ENCODE measurements at regions not wholly inside any gene's neighbourhood (a gene's known extent, or its start where the extent isn't known, plus 50 kb on each side); places are given as distances from the start of the nearest gene placed in this dataset.
A peak's percentile ranks its signal among the peaks of the same experiment; 100 is the strongest.
"Not testable (repeated sequence)": the region's sequence is repeated elsewhere in the genome, so short reads cannot be mapped to it uniquely, and the experiment has no call there.

DNA sequence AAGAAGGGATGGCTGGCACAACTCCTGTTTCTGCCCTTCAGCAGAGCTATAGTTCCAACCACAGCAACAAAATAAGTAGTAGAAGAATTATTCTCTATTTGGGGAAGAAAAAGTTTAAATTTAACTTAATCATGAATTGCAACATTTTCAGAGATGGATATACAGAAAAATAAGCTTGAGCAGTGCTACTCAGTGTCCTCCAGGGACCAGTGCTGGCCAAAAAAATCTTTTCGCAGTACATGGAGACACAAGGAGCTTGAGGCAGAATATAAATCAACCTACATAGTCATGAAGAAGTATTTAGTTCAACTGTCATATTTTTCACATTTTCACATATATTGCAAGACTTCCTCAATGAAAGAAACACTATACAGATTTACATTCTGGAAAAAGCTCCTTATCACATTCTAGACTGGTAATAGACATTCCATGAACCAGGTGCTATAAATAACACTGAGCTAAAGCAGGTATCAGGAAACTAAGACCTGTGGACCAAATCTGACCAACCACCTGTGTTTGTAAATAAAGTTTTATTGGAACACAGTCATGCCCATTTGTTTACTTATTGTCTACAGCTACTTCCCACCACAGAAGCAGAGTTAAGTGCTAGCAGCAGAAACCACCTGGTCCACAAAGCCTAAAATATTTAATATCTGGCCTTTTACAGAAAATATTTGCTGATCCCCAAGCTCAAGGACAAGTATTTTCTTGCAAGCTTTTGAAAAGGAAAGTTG is 101.9 kb downstream of the RGS21 start:
- no peak for DNase-seq

GRCh38 chr1:192430644-192431043 is 113.9 kb downstream of the RGS21 start:
- DNase-seq, result no peak

GRCh38 chr1:192435704-192436103 is 118.9 kb downstream of the RGS21 start:
- no peak for DNase-seq

GRCh38 chr1:192436441-192437078 is 119.8 kb downstream of the RGS21 start:
- DNase-seq, result no peak

GRCh38 chr1:192438737-192439136 is 121.9 kb downstream of the RGS21 start:
- DNase-seq, result no peak

- no peak for DNase-seq
Observed at GRCh38 chr1:192439373-192440025, 122.7 kb downstream of the RGS21 start.

DNA sequence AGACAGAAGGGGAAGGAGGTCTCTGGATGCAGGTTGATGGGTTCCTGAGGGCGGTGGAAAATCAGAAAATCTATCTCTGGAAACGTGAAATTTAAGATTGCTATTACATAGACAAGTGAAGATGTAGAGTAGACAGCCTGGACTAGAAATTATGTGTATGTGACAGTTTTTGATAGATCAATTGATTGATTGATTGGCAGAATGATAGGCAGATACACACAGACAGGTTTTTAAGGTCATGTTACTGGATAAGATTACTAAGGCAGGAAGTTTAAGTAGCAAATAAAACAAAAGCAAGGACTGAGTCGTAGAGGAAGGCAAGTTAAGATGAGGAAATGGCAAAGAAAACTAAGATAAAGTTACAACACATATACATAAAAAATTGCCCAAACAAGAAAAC is 124.7 kb downstream of the RGS21 start:
- DNase-seq, result no peak

- no peak for DNase-seq
Observed at GRCh38 chr1:192442736-192443135, 125.9 kb downstream of the RGS21 start.

DNA sequence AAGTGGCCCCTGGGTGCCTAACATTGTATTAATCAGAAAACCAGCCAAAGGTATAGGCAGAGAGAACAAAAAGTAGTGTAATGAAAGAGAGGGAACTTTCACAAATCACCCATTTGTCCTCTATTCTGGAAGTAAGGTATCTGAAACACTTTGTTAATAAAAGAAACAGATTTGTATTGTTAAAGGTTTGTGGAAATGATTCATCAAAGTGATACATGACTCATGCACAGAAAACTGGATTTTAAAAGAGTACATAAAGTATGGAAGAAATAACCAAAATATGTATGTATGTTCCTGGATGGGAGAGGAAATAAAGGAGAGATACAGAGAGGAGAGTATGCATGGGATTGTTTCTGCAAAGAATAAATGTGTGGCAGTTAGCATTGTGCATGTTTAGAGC is 126.8 kb downstream of the RGS21 start:
- no peak for DNase-seq

DNA sequence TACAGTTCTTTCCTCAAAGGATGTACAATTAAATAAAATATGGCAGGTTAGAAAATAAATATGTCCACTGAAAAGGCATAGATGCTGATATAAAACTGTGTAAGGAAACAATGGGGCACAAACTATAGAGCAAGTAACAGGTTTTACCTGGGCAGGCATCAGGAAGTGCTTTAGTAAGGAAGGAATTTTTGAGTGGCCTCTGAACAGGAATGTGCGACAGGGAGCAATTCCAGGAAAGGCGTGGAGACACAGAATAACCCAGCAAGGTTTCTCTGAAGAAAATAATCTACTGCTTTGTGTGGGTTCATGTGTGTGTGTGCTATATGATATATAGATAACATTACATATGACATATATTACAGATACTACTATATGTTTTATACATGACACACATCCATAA is 128.4 kb downstream of the RGS21 start:
- no peak for DNase-seq

DNA sequence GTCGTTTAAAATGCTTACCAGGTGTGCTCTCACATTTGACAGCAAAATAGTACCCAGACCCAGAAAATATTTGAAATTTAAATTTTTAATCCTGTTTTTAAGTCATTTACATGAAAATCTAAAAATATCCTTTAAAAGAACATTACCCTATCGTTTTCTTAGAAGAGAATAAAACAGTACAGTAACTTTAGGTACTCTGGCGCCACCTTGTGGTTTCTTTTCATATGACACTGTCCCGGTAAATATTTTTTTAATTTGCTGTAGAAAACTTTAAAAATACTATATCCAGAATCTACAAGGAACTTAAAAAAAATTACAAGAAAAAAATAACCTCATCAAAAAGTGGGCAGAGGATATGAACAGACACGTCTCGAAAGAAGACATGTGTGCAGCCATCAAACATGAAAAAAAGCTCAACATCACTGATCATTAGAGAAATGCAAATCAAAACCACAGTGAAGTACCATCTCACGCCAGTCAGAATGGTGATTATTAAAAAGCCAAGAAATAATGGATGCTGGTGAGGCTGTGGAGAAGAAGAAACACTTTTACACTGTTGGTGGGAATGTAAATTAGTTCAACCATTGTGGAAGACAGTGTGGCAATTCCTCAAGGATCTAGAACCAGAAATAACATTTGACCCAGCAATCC is 129.2 kb downstream of the RGS21 start:
- peak; percentile 20 for DNase-seq

GRCh38 chr1:192448026-192448578 is 127.5 kb upstream of the RGS1 start:
- no peak for DNase-seq

DNA sequence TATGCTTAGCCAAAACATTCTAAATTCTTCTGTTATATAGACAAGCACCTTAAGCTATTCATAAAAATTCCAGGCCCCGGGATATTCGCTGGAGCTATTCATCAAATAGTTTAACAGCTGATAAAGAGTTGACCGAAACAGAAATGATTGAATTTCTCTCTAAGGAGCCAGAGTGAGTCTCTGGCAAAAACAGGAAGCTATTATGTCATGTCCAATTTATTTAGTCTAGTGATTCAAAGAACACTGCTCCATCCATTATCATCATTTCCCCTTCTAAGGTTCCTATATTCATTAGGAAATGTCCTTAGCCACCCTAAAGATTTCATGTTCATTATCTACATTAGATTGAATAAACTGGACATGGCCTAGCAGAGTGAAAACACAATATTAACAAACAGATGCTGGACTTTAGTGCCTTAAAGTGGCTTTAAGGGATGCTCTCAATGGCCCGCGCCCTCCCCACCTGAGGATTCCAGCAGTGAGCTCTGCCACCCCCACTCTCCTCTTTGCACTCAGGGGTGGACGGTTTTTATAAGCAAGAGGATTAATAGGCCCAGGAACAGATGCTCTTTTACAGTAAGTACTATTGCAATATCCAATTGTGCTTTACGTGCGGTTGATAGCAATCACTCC is 122.1 kb upstream of the RGS1 start:
- no peak for DNase-seq

- DNase-seq, result no peak
Observed at GRCh38 chr1:192459467-192459866, 116.1 kb upstream of the RGS1 start.

DNA sequence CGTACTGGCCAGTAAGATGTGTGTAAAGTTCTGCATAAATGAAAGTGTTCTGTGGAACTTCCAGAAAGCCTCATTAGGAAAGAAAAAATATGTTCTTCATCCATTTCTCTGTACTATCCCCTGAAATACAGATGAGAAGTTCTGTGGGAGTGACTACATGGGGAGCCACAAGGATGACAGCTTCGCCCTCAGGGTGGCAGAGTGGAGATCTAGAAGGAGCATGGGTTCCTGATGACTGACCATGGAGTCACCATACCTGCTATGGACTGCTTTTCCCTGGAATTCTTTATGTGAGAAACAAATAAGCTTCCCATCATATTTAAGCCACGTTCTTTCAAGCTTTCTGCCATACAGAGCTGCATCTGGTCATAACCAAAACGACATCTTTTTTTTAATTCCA is 113.9 kb upstream of the RGS1 start:
- no peak for DNase-seq

DNA sequence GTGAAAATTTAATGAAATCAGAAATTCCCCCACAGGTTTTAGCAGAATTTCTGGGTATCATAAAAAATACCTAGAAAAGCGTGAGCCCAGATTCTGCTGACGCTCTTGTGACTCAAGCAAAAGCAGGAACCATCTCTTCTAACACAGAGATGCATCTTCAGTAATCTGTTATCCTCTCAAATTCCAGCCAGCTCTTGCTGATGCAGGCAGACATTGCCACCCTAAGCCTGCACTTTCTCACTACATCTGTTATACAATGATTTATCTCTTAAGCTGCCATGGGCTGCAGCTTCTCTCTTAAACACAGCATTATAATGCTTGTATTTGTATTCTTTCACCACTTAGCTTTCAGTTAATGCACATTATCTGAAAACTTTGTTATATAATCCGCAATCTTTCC is 113.0 kb upstream of the RGS1 start:
- DNase-seq, result no peak

DNA sequence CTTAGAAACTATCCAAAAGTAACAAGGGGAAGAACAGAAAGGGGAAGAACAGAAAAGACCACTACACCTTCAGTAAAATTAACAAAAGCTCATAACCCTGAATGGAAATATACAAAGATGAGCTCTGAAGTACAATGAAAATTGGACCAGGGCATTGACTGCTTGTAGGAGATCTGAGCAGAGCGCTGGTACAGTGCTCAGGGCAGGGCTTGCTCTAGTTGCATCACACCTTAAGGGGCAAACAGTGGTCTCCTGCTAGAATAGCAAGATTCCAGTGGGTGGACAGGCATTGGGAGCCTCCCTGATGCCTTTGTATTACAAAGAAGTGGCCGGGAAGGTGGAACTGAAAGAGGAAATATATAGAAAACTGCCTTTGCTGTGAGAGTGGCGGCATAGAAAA is 111.9 kb upstream of the RGS1 start:
- DNase-seq, result no peak

GRCh38 chr1:192465221-192465620 is 110.4 kb upstream of the RGS1 start:
- not testable (repeated sequence) for DNase-seq

GRCh38 chr1:192474080-192474683 is 101.4 kb upstream of the RGS1 start:
- DNase-seq, result peak; percentile 40

GRCh38 chr1:192475329-192475728 is 100.2 kb upstream of the RGS1 start:
- DNase-seq, result no peak

DNA sequence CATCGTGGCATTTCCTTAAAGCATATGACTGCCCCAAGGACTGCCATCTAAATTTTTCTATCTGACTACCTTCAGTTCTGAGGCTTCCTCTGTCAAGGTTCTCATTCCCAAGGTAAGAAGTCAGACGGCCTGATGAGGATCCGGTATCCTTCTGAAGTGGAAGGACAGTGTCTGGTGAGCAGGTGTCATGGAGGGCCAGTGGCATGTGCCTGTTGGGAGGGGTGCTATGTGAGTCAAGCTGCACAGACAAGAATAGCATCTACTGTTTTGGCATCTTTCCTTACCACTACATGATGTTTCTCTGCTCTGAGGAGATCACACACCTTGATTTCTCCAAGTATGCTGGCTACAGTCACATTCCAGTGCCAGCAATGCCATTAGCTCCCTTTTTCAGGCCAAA is 99.6 kb upstream of the RGS1 start:
- DNase-seq, result no peak

DNA sequence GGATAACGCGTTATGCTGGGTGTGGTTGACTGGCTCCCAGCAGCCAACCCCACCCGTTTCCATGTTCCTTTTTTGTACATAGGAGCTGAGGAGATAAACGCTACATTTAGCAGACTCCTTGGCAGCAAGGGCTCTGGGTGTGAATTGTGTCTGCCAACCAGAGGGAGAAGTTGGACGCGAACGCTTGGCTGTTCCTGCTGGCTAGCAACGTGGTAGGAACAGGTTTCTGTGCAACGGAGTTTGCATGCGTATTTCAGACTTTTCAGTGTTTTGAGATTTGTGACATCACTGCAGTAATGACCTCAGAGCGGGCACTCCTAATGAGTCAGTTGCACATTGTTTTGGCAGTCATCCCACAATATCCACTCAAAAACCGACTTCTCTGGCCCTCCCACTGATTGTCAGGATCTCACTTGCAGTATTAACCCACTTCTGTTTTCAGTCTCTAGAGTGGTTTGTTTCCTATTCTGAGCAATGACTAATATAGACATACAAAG is 98.7 kb upstream of the RGS1 start:
- DNase-seq, result no peak

Data from DMS79 treated with DMSO at 0.1 percent for 48 hours (cell line).